ENCODE measurements at regions not wholly inside any gene's neighbourhood (a gene's known extent, or its start where the extent isn't known, plus 50 kb on each side); places are given as distances from the start of the nearest gene placed in this dataset.

- no peak for TF ChIP-seq CEBPZ (IDR thresholded peaks at IDR 0.05; ENCODE audit: low read depth, low read length)
- no peak for TF ChIP-seq ESRRA (IDR thresholded peaks at IDR 0.05; ENCODE audit: low read length)
- TF ChIP-seq USF1 (IDR thresholded peaks at IDR 0.05; ENCODE audit: borderline replicate concordance, extremely low read length, insufficient read depth, low read depth, low read length) = no peak
Measured at GRCh38 chr3:153840487-153840886, 280.7 kb upstream of the ARHGEF26 start (continued).

DNA sequence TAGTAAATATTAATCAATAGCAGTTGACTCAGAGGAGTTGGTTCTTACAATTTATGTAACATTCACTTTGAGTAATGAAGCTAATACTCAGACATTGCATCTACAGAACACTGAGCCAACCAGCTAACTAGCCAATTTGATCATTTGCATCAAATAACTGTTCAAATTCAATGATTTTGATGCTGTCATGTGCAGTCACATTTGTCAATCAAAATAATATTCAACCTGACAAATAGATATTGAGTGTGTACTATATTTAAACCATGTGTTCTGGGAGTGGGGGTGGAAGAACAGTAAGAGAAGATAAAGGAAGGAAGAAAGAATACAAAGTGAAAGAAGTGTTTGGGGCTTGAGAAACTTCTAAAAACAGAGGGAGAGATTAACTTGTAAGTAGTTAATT, 277.2 kb upstream of the ARHGEF26 start:
- ATAC-seq (no peak), DNase-seq (ENCODE audit: low read depth, low spot score) (no peak), FAIRE-seq (no peak)
- TF ChIP-seq YBX1 (IDR thresholded peaks at IDR 0.05) = no peak
- ChIA-PET CTCF (no interaction called here), POLR2A (no interaction called here), RAD21 (ENCODE audit: unreplicated experiment) (no interaction called here), SMC1A (ENCODE audit: uncharacterized antibody, unreplicated experiment) (interaction anchor here (1.7 to 2.3 kb wide), 2 partner anchors 9 to 127 kb away, joined by 3 to 7 read pairs; no protein-coding TSS in a partner anchor)
- no peaks in the 10 kb centered on the region for H3K4me1 ChIP-seq (ENCODE audit: control insufficient read depth, insufficient read depth, low read length)
- H3K27ac ChIP-seq (ENCODE audit: control insufficient read depth, insufficient read depth) = no peak overlapping the region
- H3K9me3 ChIP-seq (replicated peaks; ENCODE audit: control insufficient read depth, insufficient read depth, low read length) = no peaks in the 10 kb centered on the region
- no peak overlapping the region for H3K9ac ChIP-seq (ENCODE audit: control insufficient read depth, insufficient read depth, low read length)
- in situ Hi-C loops (cut with MboI) = no loop called here
- no peaks in the 10 kb centered on the region for H3K36me3 ChIP-seq (ENCODE audit: control insufficient read depth in 2 of 2, insufficient read depth in 2 of 2, low read length in 1 of 2)
- H3K27me3 ChIP-seq (replicated peaks in 1 of 2; ENCODE audit: control insufficient read depth in 2 of 2, insufficient read depth in 2 of 2, low read length in 1 of 2) = no peaks in the 10 kb centered on the region
- no peaks in the 10 kb centered on the region for H3K79me2 ChIP-seq (ENCODE audit: control insufficient read depth, insufficient read depth, low read length)
- no peaks in the 10 kb centered on the region for H4K20me1 ChIP-seq (ENCODE audit: control insufficient read depth, insufficient read depth)
- no peak overlapping the region for H3K4me3 ChIP-seq
- BruUV-seq (replicated peaks) = no TSS peak
- H2AFZ ChIP-seq (ENCODE audit: control insufficient read depth, low read depth, low read length) = no peak overlapping the region
- intact Hi-C loops (cut with micrococcal nuclease; ENCODE audit: unreplicated experiment) = no loop called here
- no peak overlapping the region for H3K4me2 ChIP-seq (ENCODE audit: control insufficient read depth, insufficient read depth)

Data from GM12878 (cell line).